Renal cortical epithelial cell (primary cell): ENCODE measurements at regions not wholly inside any gene's neighbourhood (a gene's known extent, or its start where the extent isn't known, plus 50 kb on each side); places are given as distances from the start of the nearest gene placed in this dataset.
A peak's percentile ranks its signal among the peaks of the same experiment; 100 is the strongest.

ENCODE experiments used
- DNase-seq: peaks from one replicate; pipeline ENCODE4 v3.0.0-alpha.2; 2011; ENCODE audit warnings: low read depth

DNA sequence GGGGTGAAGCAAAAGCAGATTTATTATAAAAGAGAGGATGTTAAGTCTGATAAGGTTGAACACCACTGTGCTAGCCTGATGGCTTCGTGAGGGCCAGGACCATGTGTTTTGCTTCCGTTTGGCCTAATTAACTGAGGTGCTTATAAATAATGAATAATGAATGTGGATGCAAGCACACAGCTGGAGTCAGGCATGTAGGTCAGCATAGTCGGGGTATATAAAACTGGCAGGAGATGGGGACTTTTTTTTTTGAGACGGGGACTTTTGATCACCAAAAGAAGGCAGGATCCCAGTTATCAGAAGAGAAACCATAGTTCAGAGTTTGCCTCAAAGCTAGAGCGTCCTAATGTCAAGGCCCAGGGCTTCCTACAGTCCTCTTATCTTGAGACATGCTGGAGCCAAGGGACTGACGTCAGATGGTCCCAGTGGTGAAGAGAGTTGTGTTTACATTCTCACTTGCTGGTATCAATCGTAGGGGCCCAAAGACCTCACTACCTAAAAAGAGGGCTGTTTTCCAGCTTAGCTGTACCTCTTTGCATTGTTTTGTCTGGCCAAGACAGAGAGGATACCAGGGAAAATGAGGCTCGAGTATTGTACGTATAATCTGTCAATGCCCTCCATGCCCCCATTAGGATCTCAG is 50.4 kb downstream of the RTL9 start:
- no peak for DNase-seq

DNA sequence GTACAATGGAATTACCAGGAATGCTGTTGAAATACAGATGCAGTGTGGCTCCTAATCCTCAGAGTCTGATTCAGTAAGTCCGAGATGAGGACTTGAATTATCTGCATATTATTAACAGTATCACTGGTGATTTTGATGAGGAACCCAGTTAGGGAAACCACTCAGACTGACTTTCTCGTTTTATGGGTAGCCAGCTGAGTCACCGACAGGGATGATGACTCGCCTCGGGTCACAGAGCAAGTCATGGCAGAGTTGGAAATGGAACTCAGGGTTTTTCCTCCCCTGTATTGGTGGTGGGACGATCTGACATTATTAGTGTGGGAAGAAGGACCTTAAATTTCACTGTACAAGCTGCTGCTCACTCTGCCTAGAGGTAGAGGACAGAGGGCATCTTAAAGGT is 51.3 kb downstream of the RTL9 start:
- peak; percentile 76 for DNase-seq

- DNase-seq = no peak
Measured at GRCh38 chrX:110410603-110411002, 52.0 kb downstream of the RTL9 start.

GRCh38 chrX:110412971-110413726 is 54.5 kb downstream of the RTL9 start:
- no peak for DNase-seq

DNA sequence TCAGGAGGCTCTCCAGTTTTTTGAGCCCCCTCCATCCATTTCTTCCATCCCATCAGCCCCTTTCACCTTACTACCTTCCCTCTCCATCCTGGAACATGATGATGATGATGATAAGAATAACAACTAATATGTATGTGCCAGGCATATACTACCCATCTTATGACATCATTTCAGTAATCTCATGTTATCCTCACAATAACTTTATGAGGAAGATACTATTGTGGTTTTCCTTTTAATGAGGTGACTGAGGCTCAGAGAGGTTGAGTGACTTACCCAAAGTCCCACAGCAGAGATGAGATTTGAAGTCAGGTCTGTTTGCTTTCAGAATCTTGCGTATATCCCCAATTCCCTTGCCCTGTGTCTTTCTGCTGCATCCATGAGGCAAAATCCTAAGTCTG is 55.1 kb downstream of the RTL9 start:
- DNase-seq = no peak

DNA sequence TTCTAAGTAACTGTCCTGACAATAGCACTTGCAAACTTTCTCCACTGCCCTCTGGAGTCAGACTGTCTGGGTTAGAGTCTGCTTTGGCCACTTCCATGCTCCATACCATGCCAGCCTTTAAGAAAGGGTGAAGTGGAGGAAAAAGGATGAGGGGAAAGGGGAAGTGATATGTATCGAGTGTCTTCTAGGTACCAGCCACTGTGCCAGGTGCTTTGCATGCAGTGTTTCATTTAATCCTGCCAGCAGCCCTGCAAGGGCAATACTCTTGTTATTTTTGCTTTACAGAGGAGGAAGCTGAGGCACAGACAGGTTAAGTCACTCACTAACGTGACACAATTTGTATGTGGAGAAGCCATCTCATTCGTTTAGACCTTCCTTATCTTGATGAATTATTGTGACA is 55.6 kb downstream of the RTL9 start:
- no peak for DNase-seq

GRCh38 chrX:110414679-110415439 is 56.2 kb downstream of the RTL9 start:
- DNase-seq = no peak

- DNase-seq = no peak
Measured at GRCh38 chrX:110415440-110416170, 57.0 kb downstream of the RTL9 start.

GRCh38 chrX:110417128-110417527 is 58.5 kb downstream of the RTL9 start:
- DNase-seq = no peak

DNA sequence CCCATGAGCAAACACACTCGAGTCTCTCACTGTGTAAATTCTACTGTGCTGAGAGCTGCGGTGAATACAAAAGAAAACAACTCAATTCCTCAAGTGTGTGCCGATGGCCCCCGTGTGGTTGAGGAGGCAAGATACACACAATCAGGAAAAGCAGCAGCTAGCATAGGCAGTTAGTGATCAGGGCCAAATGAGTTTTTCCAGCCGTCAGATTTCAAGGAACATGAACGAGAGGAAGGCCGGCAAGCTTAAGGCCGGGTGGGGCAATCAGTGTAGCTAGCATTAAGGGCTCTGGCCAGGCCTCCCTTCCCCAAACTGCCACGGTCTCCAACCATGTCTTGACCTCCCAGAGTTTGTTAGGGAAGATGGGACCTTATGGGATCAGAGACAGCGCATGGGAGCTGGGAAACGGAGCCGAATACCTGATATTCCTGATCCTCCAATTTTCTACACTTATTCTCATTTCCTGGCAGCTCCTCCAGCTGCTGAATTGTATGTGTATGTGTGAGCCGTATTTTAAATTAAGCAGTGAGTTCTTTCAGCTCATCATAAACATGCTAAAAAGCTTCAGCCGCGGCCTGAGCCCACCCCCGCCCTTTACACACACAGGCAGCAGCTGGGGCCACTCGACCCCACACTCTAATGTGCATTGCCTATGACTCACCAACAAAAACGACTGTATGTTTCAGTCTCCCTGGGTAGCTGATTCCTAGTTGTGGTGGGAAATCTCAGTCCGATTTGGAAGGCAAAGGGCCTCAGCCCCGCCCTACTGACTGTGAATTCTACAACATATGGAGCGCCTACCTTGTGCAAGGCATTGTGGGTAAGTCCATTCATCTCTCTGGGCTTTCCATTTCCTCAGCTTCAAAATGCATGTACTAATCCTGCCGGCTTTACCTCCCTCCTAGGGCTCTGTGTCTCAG is 59.9 kb downstream of the RTL9 start:
- DNase-seq = peak; percentile 55

DNA sequence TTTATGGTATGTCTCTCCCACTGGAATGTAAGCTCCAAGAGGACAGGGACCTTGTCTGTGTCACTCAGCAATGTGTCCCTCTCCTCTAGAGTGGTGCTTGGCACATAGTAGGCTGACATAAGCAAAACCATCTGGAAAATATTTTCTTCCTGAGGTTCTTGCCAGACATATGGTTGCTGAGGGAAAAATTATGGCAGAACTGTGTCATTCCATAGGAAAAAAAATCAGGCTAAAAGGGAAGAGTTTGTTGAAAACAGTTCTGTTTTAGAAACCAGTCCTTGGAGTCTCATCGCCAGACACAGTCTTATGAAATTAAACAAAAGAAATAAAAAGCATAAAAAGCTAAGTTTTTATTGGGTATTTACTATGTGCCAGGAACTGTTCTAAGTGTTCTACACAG is 60.9 kb downstream of the RTL9 start:
- DNase-seq = no peak

DNA sequence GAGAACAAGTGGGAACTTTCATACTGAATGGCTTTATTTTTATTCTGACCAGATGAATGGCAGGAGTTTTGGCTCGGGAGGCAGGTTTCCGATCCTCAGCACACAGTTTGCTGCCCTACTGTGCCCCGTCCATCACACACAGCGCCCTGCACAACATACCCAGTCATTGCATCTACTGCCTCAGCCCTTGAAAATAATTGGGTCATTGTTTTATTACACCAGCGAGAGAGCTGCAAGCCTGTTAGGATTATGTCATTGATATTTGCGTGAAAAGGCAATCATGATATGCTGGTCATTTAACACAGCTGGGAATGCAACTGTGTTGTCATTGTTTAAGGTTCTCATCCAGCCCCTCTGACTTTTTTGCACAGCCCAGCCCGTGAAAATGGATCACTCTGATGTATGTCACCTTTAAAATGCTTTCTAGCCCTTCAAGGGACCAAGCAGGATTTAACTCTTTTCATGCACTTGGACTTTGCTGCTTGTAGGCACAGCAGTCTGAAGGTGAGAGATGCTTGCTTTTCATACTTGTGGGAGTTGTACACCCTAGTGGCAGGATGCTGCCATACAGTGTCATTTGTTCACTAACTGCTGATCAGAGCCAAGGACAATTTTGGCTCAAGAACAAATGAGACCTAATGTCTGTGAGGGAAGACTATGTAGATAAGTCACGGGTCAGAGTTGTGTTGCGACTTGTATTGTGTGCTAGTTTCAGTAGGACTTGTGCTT is 62.3 kb downstream of the RTL9 start:
- no peak for DNase-seq

DNA sequence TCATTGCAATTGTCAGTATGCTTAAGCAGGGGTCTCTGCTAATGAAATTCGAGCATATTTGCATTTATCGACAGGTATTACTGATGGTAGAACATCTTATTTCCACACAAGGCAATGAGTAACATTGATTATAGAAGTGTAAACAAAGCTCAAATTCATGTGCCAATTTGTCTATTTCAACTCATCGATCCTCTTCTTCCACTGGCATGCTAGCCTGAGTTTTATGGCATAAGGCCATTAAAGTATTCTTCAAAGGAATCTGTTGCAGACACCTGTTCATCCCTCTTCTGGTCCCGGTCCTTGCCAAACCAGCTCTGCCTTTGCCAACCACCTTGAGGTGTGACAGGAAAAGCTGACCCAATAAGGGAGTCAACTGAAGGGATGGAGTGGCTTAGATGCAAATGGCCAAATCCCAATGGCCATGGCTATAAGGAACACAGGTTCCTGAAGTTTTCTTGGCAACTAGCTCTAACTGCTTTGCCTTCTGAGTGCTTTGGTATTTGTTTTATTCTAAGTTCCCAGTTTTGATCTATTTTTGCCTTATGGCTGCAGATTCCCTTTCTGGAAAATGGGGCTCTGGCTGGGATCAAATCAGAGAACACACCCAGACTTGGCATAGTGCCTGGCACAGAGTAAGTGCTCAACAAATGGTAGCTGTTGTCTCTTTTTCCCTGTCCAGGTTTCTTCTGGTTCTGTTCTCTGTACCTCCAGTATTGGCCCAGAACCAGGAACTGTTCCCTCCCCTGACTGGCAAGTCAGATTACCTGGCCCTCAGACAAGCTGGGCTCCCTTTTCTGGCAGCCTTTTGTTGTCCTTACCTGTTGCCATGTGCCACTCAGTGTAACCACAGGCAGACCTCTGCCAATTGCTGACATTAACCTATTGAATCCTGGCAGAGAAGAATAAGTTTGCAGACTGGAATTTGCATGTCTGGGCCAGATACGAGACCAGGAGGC is 63.1 kb downstream of the RTL9 start:
- DNase-seq = no peak

GRCh38 chrX:110425222-110426154 is 66.8 kb downstream of the RTL9 start:
- no peak for DNase-seq

- DNase-seq = no peak
Measured at GRCh38 chrX:110426155-110426504, 67.5 kb downstream of the RTL9 start.

GRCh38 chrX:110427076-110427475 is 68.4 kb downstream of the RTL9 start:
- no peak for DNase-seq

GRCh38 chrX:110428144-110428543 is 69.5 kb downstream of the RTL9 start:
- DNase-seq = no peak
